Coronary artery (tissue), 2 donors: ENCODE measurements at regions not wholly inside any gene's neighbourhood (a gene's known extent, or its start where the extent isn't known, plus 50 kb on each side); places are given as distances from the start of the nearest gene placed in this dataset.

Experiments used
- DNase-seq: peaks from one replicate; pipeline ENCODE4 v3.0.0-alpha.2; 2017; ENCODE audit warnings: low spot score
- H3K27ac ChIP-seq, 2 donors: fragments of 200-600 bp; sonication (generic); one replicate each; pipeline ENCODE4 v1.5.1; 2016 to 2019
- H3K4me3 ChIP-seq: fragments of 200-600 bp; sonication (generic); 2 replicates; pipeline ENCODE4 v1.5.1; 2016; ENCODE audit warnings: mild to moderate bottlenecking, moderate library complexity
- CTCF ChIP-seq: fragments of 200-600 bp; sonication (generic); IDR thresholded peaks from one replicate; pipeline ENCODE4 v1.5.1; 2019; ENCODE audit warnings: antibody characterized with exemption

GRCh38 chr10:121690152-121690848 lies 92.1 kb upstream of the FGFR2 start:
- TF ChIP-seq CTCF, result no peak
- no peak for DNase-seq
- Histone ChIP-seq H3K4me3 (no peak overlapping the region), H3K27ac (no peak overlapping the region)

GRCh38 chr10:121687095-121687813 lies 89.0 kb upstream of the FGFR2 start:
- Histone ChIP-seq H3K27ac (no peak overlapping the region), H3K4me3 (no peak overlapping the region)
- no peak for DNase-seq
- TF ChIP-seq CTCF, result no peak

- TF ChIP-seq CTCF, result no peak
- DNase-seq, result no peak
Measured at GRCh38 chr10:121684276-121684675, 86.0 kb upstream of the FGFR2 start.

GRCh38 chr10:121683816-121684215 lies 85.6 kb upstream of the FGFR2 start:
- DNase-seq, result no peak
- Histone ChIP-seq H3K4me3 (no peak overlapping the region), H3K27ac (no peak overlapping the region)
- no peak for TF ChIP-seq CTCF

More at GRCh38 chr10:121684276-121684675, 86.0 kb upstream of the FGFR2 start:
- H3K4me3 ChIP-seq, result no peak overlapping the region
- H3K27ac ChIP-seq, result no peak overlapping the region

GRCh38 chr10:121683366-121683765 lies 85.1 kb upstream of the FGFR2 start:
- Histone ChIP-seq H3K4me3 (no peak overlapping the region), H3K27ac (no peak overlapping the region)
- no peak for DNase-seq
- no peak for TF ChIP-seq CTCF

- Histone ChIP-seq H3K27ac (no peak overlapping the region), H3K4me3 (no peak overlapping the region)
- no peak for DNase-seq
- TF ChIP-seq CTCF, result no peak
Measured at GRCh38 chr10:121681997-121682687, 83.9 kb upstream of the FGFR2 start.
